Keratinocyte (primary cell): ENCODE measurements at regions not wholly inside any gene's neighbourhood (a gene's known extent, or its start where the extent isn't known, plus 50 kb on each side); places are given as distances from the start of the nearest gene placed in this dataset.

Experiments used
- CTCF ChIP-seq, 3 experiments: IDR thresholded peaks in 1 of 3; conservative IDR thresholded peaks in 1 of 3; optimal IDR thresholded peaks in 1 of 3; 2 replicates in 2 of 3; 3 replicates in 1 of 3; pipeline versions ENCODE3 to v1.5.1; 2011; ENCODE audit warnings: low read length in 3 of 3, mild to moderate bottlenecking in 3 of 3, moderate library complexity in 2 of 3, control low read depth in 1 of 3, inconsistent platforms in 1 of 3; ENCODE audit not compliant: insufficient read depth in 2 of 3; ENCODE audit errors: extremely low read depth in 1 of 3
- EZH2 ChIP-seq: IDR thresholded peaks from one replicate; pipeline ENCODE4 v1.6.1; 2012; ENCODE audit warnings: inconsistent platforms, mild to moderate bottlenecking, low read length, moderate library complexity

GRCh38 chr20:61168605-61169004 lies 83.5 kb upstream of the CDH4 start:
- TF ChIP-seq CTCF (optimal IDR thresholded peaks at IDR 0.05 in 1 of 3, IDR thresholded peaks at IDR 0.05 in 1 of 3, conservative IDR thresholded peaks at IDR 0.05 in 1 of 3; ENCODE audit: extremely low read depth in 1 of 3, insufficient read depth in 2 of 3, low read length in 3 of 3) (no peak), EZH2 (no peak)
